GM21528 (cell line): ENCODE measurements at regions not wholly inside any gene's neighbourhood (a gene's known extent, or its start where the extent isn't known, plus 50 kb on each side); places are given as distances from the start of the nearest gene placed in this dataset.

Experiments used
- ATAC-seq: cut with Tn5 transposase; IDR thresholded peaks from one replicate; pipeline ENCODE4 v1.9.1; 2021; ENCODE audit warnings: mild to moderate bottlenecking, moderate library complexity; ENCODE audit not compliant: unreplicated experiment, low FRiP score

GRCh38 chr13:31440132-31440531 lies 240.4 kb downstream of the B3GLCT start:
- ATAC-seq = no peak

- no peak for ATAC-seq
Measured at GRCh38 chr13:31441800-31442510, 242.2 kb downstream of the B3GLCT start.

DNA sequence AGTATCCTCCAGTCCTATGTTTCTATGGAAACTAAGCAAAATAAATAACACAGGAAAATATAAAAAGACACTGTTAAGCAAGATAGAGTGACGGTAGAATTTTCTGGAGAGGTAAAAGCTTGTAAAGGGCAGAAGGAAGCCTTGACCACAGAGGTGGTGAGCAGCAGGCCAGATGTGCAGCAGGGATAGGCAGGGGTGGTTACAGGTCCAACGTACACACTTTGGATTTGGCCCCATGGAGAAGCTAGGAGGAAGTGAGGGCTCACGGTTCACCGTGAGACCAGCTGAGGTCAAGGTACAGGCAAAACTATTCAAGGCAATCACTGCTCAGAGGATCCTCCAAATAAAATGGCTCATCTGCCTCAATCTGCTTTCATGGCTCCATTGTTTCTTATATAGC lies 242.8 kb downstream of the B3GLCT start:
- ATAC-seq = no peak

DNA sequence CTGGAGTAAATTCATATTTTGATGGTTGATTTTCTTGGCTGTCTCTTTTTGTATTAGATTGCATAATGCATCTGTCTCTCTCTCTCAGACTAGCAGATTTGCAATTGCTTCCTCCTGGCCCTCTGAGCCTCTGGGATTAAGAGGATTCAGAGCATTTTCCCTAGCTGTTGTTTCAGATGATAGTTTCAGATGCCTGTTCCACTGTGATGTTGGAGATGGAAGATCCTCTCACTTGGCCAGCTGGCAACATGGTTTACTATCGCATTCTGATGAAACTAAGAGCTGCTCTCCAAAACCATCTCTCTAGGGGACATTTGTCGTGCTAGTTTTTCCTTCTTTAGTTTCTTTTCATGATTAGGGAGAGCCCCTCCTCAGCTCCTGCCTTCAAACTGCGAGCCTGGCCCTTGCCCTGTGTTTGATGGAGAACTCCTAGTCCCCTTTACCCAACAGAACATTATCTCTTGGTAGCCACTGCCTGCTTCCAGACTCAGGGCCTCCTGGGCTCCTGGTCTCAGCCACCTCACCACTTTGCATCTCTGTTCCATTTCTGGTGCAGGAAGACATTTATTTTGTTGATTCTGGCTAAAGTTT lies 244.6 kb downstream of the B3GLCT start:
- ATAC-seq = no peak

GRCh38 chr13:31452525-31452924 lies 252.8 kb downstream of the B3GLCT start:
- no peak for ATAC-seq

GRCh38 chr13:31455581-31455980 lies 255.8 kb downstream of the B3GLCT start:
- no peak for ATAC-seq

DNA sequence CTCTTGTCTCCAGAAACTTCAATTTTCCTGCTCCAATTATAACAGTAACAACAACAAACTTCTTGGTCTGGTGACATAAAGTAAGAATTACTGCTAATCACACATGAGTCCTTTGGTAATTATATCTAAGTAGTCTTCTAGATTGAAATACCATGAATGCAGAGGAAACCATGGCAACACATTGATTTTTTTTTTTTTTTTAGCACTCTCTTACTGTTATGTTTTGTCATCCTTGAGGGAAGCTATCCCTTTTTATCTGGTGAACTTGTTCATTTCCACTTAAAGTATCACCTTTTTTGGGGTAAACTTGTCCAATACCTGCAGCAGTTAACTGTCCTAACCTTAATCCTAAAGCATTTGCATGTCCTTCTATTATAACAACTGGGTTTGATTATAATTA lies 256.3 kb downstream of the B3GLCT start:
- no peak for ATAC-seq

DNA sequence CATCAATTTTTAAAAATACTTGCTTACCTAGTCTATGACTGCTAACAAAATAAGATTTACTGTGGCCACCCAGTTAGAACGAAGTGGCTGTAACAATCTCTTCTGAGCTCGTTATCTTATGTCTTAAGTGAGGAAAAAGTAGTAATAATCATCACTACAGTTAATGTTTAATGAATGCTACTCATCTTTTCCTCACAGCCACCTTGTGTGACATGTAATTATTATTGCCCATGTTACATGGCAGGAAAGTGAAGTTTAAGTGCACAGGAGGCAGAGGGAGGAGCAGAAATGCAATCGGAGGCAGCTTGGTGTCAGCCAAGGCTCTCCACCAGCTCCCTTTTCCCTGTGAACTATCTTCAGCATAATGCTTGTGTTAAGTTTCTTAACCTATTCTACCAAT lies 260.3 kb downstream of the B3GLCT start:
- no peak for ATAC-seq

- no peak for ATAC-seq
Measured at GRCh38 chr13:31461923-31462322, 262.1 kb downstream of the B3GLCT start.

DNA sequence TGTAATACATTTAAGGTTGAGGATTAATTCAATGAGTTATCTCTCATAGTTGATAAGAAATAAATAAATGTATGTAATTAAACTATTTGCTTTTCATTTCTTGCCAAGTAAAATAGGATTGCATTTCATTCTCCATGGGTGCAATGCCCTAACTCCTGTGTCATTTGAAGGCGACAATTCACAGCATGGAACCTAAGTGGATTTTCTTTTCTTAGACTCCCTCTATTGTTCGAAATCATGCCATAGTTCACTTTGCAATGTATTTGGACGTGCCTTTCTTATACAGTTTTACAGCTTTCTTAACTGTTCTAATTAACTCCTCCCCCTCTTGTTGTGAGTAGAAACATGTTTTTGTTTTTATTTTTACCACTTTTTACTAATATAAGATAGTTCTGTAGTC lies 263.0 kb downstream of the B3GLCT start:
- ATAC-seq = no peak

DNA sequence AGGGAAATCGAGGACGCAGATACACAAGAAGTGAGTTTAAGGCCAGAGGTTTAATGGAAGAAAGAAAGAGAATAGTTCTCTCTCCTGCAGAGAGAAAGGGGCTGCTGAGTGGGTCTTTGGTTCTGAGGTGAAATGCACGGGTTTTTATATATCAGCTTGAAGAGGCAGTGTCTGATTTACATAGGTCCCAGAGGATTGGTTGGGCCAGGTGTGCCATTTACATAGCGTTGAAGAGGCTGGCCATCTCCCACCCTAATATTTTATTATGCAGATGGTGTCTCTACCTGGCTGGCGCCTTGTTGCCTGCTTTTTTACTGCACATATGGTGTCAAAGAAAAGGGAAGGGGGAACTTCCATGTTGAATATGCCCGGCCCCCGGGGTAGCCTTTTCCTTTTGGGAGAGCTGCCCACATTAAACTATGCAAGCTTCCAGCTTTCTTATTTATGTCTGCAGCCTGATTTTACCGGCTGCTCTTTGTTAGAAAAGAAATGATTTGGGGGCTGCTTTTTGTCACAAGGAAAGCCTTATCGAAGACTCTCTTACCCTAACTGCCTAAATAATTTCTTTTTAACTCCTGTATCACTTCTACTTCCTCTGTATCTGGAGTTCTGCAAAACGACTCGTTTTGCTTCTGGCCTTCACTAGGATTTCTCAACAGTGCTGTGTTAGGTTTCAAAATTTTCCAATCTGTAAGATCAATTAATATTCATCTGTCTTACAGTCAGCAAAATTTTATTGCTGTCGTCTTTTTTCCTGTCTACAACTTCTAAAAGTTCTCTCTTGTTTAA lies 268.5 kb downstream of the B3GLCT start:
- ATAC-seq = no peak

- ATAC-seq = no peak
Measured at GRCh38 chr13:31469377-31469776, 269.6 kb downstream of the B3GLCT start.

DNA sequence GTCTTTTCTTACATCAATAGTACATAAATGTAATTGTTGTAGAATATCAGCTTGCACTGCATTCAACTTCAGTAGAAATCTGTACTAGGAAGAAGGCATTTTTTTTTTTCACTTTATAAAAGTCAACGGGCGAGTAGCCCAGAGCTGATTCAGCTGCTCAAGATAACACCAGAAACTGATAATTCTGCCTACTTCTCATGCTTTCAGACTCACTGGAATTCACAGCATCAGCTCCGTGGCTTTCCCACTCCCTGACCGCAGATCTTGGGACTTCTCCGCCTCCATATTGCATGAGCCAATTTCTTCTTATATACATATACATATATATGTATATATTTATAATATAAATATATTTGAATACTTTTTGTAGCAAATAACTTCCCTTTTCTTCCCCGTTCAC lies 263.1 kb upstream of the RXFP2 start:
- ATAC-seq = no peak

- ATAC-seq = no peak
Measured at GRCh38 chr13:31476753-31477152, 262.6 kb upstream of the RXFP2 start.

DNA sequence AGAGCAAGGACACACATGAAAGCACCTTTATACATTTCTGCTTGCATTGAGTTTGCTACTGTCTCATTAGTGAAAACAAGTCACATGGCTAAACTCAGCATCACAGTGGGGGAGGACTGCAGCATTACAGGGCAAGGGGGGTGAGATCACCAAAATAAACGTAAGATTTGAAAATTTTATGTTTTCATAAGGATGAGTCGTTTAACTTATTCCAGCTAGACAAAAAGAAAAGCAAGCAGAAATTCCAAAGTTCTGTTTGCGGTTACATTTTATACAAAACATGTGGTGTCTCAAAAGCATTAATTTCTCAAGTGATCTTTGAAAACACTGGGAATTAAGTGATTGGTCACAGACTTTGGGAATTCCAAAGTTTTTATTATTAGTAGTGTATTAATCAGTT lies 261.4 kb upstream of the RXFP2 start:
- ATAC-seq = no peak

DNA sequence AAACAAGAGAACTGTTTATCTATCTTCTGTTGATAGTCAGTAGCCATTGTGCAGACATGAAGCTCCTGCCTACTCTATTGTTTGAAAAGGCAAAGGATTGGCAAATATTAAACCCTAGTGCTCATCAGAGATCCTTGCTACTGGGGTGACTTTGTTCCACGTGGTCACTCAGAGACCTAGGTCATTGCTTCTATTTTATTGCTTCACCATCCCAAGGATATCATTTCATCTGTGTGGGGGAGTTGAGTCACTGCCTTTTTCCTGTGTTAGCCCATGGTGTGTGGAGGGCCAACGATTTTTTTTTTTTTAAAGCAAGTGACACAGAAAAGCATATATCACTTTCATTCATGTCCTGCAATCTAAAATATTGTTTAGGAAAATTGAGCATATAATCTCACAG lies 254.1 kb upstream of the RXFP2 start:
- ATAC-seq = no peak

DNA sequence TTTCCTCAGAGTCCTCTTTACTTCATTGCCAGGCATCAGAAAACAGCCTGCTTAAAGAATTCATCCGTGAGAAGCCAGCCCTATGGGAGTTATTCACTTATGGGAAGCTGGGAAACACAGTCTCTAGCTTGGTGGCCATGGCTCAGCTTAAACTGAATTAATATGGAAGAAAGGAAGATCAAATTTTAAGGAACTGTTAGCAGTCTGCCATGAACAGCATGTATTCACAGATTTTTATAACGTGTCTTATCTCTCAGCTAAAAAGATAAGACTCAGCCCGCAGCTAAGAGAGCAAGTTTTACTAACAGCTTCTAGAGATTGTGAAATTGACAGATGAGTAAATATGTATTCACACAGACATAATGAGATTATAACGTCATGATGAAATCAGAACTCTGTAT lies 253.7 kb upstream of the RXFP2 start:
- no peak for ATAC-seq

DNA sequence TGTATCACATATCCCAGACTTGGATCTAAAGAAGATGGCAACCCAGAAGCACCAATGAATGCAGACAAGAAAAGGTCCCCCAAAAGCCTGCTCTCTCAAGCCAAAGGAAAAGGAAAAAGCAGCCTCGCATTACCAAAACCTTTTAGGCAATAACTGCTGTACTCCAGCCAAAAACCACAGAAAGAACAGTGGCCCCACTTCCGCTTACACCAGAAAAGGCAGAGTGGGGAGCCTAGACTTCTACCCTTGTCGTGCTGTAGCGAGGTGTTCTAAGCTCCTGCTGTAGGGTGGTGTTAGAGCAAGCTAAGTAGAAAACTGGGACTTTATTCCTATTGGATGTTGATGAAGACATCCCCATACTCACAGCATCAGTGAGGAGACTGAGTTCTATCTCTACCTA lies 244.0 kb upstream of the RXFP2 start:
- ATAC-seq = no peak

- no peak for ATAC-seq
Measured at GRCh38 chr13:31499274-31499673, 240.1 kb upstream of the RXFP2 start.

DNA sequence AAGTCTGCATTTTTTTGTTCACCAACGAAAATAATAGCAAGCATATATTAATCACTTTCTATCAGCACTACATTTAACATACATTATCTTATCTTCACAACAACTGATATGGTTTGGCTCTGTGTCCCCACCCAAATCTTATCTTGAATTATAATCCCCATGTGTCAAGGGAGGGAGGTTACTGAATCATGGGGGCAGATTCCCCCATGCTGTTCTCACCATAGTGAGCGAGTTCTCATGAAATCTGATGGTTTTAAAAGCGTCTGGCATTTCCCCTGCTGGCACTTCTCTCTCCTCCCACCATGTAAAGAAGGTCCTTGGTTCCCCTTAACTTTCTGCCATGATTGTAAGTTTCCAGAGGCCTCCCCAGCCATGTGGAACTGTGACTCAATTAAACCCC lies 235.7 kb upstream of the RXFP2 start:
- ATAC-seq = no peak

GRCh38 chr13:31504918-31505317 lies 234.4 kb upstream of the RXFP2 start:
- no peak for ATAC-seq

- ATAC-seq = no peak
Measured at GRCh38 chr13:31512331-31512730, 227.0 kb upstream of the RXFP2 start.
